Endodermal cell (in vitro differentiated cells): ENCODE measurements at regions not wholly inside any gene's neighbourhood (a gene's known extent, or its start where the extent isn't known, plus 50 kb on each side); places are given as distances from the start of the nearest gene placed in this dataset.
A peak's percentile ranks its signal among the peaks of the same experiment; 100 is the strongest.

Experiments
- DNase-seq: peaks from one replicate; pipeline ENCODE4 v3.0.0-alpha.2; 2017
- H3K27ac ChIP-seq: 2 replicates; pipeline ENCODE4 v1.5.1; 2013; ENCODE audit warnings: mild to moderate bottlenecking, low read depth, low read length, moderate library complexity
- H3K27me3 ChIP-seq: 2 replicates; pipeline ENCODE4 v1.6.1; 2013; ENCODE audit warnings: mild to moderate bottlenecking, low read length, moderate library complexity; ENCODE audit not compliant: insufficient read depth, control insufficient read depth, poor library complexity, severe bottlenecking
- H3K36me3 ChIP-seq: 2 replicates; pipeline ENCODE4 v1.7.0; 2013; ENCODE audit warnings: mild to moderate bottlenecking, low read length, moderate library complexity; ENCODE audit not compliant: control insufficient read depth, insufficient read depth
- H3K4me1 ChIP-seq: one replicate; pipeline ENCODE4 v1.7.0; 2013; ENCODE audit warnings: low read length; ENCODE audit not compliant: control insufficient read depth, insufficient read depth
- H3K4me3 ChIP-seq: 2 replicates; pipeline ENCODE4 v1.5.1; 2013; ENCODE audit warnings: mild to moderate bottlenecking, low read length, moderate library complexity
- H3K9ac ChIP-seq: 2 replicates; pipeline ENCODE4 v1.6.1; 2013; ENCODE audit warnings: mild to moderate bottlenecking, low read length, moderate library complexity; ENCODE audit not compliant: poor library complexity, severe bottlenecking; ENCODE audit errors: extremely low read depth
- H3K9me3 ChIP-seq: 2 replicates; pipeline ENCODE4 v1.6.1; 2013; ENCODE audit warnings: mild to moderate bottlenecking, low read length, moderate library complexity; ENCODE audit not compliant: control insufficient read depth
- H3K27ac Mint-ChIP-seq: 2 replicates; pipeline ENCODE4 v1.8.0; 2020; ENCODE audit warnings: mixed read lengths
- H3K27me3 Mint-ChIP-seq: 2 replicates; pipeline ENCODE4 v1.8.0; 2021; ENCODE audit warnings: mild to moderate bottlenecking, mixed read lengths; ENCODE audit not compliant: insufficient read depth
- H3K36me3 Mint-ChIP-seq: 2 replicates; pipeline ENCODE4 v1.8.0; 2020; ENCODE audit warnings: low read depth, mixed read lengths
- H3K4me1 Mint-ChIP-seq: 2 replicates; pipeline ENCODE4 v1.8.0; 2020; ENCODE audit warnings: mixed read lengths
- H3K4me3 Mint-ChIP-seq: 2 replicates; pipeline ENCODE4 v1.8.0; 2020; ENCODE audit warnings: mild to moderate bottlenecking, moderate library complexity, mixed read lengths
- H3K9me3 Mint-ChIP-seq: 2 replicates; pipeline ENCODE4 v1.8.0; 2020; ENCODE audit warnings: mild to moderate bottlenecking, mixed read lengths
- CTCF ChIP-seq: fragments of 200-600 bp; sonication (generic); conservative IDR thresholded peaks from 2 replicates; pipeline ENCODE4 v1.5.0; 2021; ENCODE audit warnings: antibody characterized with exemption, mild to moderate bottlenecking
- WGBS, 2 experiments: methylation state at CpG; one replicate each; pipeline versions ENCODE4 v1.1.5 to v1.1.7; 2013; ENCODE audit warnings: missing lambda C conversion rate in 2 of 2, mixed read lengths in 1 of 2; ENCODE audit not compliant: insufficient coverage in 1 of 2, insufficient read length in 1 of 2; 5-methylcytosine and 5-hydroxymethylcytosine counted together

GRCh38 chr1:5430136-5430535, 562.1 kb downstream of the NPHP4 start:
- no peak overlapping the region for H3K27ac ChIP-seq
- H3K36me3 ChIP-seq = no peaks in the 10 kb centered on the region
- no peaks in the 10 kb centered on the region for H3K27me3 ChIP-seq
- TF ChIP-seq CTCF = no peak
- WGBS, 2 experiments = 86 to 96% methylated on average over 3 to 4 of the region's 4 CpGs
- Mint-ChIP-seq H3K27me3 (peaks cover 13% of the 10 kb centered on the region), H3K27ac (no peak overlapping the region), H3K36me3 (no peaks in the 10 kb centered on the region), H3K4me1 (peaks cover 22% of the 10 kb centered on the region), H3K4me3 (no peak overlapping the region), H3K9me3 (no peaks in the 10 kb centered on the region)
- H3K4me1 ChIP-seq = no peaks in the 10 kb centered on the region
- DNase-seq = no peak
- H3K9me3 ChIP-seq = no peaks in the 10 kb centered on the region
- H3K4me3 ChIP-seq = no peak overlapping the region
- no peak overlapping the region for H3K9ac ChIP-seq

GRCh38 chr1:5428351-5428750, 563.9 kb downstream of the NPHP4 start:
- peaks cover 19% of the 10 kb centered on the region for H3K27me3 Mint-ChIP-seq
- no peak for DNase-seq
- Histone ChIP-seq H3K9me3 (no peaks in the 10 kb centered on the region), H3K9ac (no peak overlapping the region), H3K36me3 (no peaks in the 10 kb centered on the region), H3K4me3 (no peak overlapping the region), H3K27ac (no peak overlapping the region), H3K27me3 (no peaks in the 10 kb centered on the region), H3K4me1 (no peaks in the 10 kb centered on the region)
- no peak overlapping the region for H3K4me3 Mint-ChIP-seq
- peaks cover 31% of the 10 kb centered on the region for H3K4me1 Mint-ChIP-seq
- TF ChIP-seq CTCF = no peak
- no peaks in the 10 kb centered on the region for H3K36me3 Mint-ChIP-seq
- H3K27ac Mint-ChIP-seq = no peak overlapping the region
- H3K9me3 Mint-ChIP-seq = no peaks in the 10 kb centered on the region
- whole genome bisulfite sequencing, 2 experiments = 83 to 91% methylated on average over 5 to 7 of the region's 7 CpGs

GRCh38 chr1:5427026-5427613, 565.1 kb downstream of the NPHP4 start:
- no peak overlapping the region for H3K9ac ChIP-seq
- H3K27ac ChIP-seq = no peak overlapping the region
- no peaks in the 10 kb centered on the region for H3K27me3 ChIP-seq
- H3K27me3 Mint-ChIP-seq = peaks cover 20% of the 10 kb centered on the region
- peak; percentile 62 for DNase-seq
- no peaks in the 10 kb centered on the region for H3K9me3 Mint-ChIP-seq
- H3K4me1 ChIP-seq = no peaks in the 10 kb centered on the region
- H3K36me3 Mint-ChIP-seq = no peaks in the 10 kb centered on the region
- no peaks in the 10 kb centered on the region for H3K36me3 ChIP-seq
- peak; percentile 66 for TF ChIP-seq CTCF
- H3K9me3 ChIP-seq = no peaks in the 10 kb centered on the region
- H3K4me3 ChIP-seq = no peak overlapping the region
- no peak overlapping the region for H3K27ac Mint-ChIP-seq
- 93 to 97% methylated on average over 5 to 9 of the region's 9 CpGs for WGBS, 2 experiments
- peaks cover 36% of the 10 kb centered on the region for H3K4me1 Mint-ChIP-seq
- no peak overlapping the region for H3K4me3 Mint-ChIP-seq
